Right lobe of liver (tissue), 4 donors: ENCODE measurements at regions not wholly inside any gene's neighbourhood (a gene's known extent, or its start where the extent isn't known, plus 50 kb on each side); places are given as distances from the start of the nearest gene placed in this dataset.

ENCODE experiments used
- CTCF ChIP-seq, 4 donors: fragments of 200-600 bp in 3 of 4; fragments of 450-650 bp in 1 of 4; IDR thresholded peaks; one replicate each; pipeline versions ENCODE4 v1.5.1 to v1.8.0; 2016 to 2022; ENCODE audit warnings: antibody characterized with exemption in 4 of 4, mild to moderate bottlenecking in 2 of 4
- POLR2A ChIP-seq: fragments of 450-650 bp; IDR thresholded peaks from one replicate; pipeline ENCODE4 v1.6.1; 2017; ENCODE audit warnings: antibody characterized with exemption, mild to moderate bottlenecking
- donor health status: DM: no; HTN: no; CAD: no.
- donor health status: DM: no; HTN: no; CAD: no.
- donor health status: DM: no; HTN: yes; CAD: no.

- TF ChIP-seq POLR2A (no peak), CTCF (IDR thresholded peaks at IDR 0.05) (no peak)
Measured at GRCh38 chr16:62903961-62904502, 867.8 kb upstream of the CDH8 start.
